Cardiac muscle cell (in vitro differentiated cells and primary cell): ENCODE measurements at regions not wholly inside any gene's neighbourhood (a gene's known extent, or its start where the extent isn't known, plus 50 kb on each side); places are given as distances from the start of the nearest gene placed in this dataset.
"Not testable (repeated sequence)": the region's sequence is repeated elsewhere in the genome, so short reads cannot be mapped to it uniquely, and the experiment has no call there.

ENCODE experiments used
- DNase-seq, 2 donors: peaks; one replicate each; pipeline versions ENCODE4 v3.0.0 to v3.0.0-alpha.2; 2010 to 2017; ENCODE audit warnings: low read depth in 1 of 2, low spot score in 1 of 2
- H3K27ac ChIP-seq: fragments of 200-600 bp; sonication (generic); 2 replicates; pipeline ENCODE4 v1.5.1; 2016
- H3K27me3 ChIP-seq: fragments of 200-600 bp; sonication (generic); 2 replicates; pipeline ENCODE4 v1.6.0; 2016; ENCODE audit warnings: control low read depth
- H3K36me3 ChIP-seq: fragments of 200-600 bp; sonication (generic); 2 replicates; pipeline ENCODE4 v1.5.1; 2016; ENCODE audit warnings: control low read depth
- H3K4me1 ChIP-seq: fragments of 200-600 bp; sonication (generic); 2 replicates; pipeline ENCODE4 v1.8.1; 2017; ENCODE audit warnings: low read depth, mild to moderate bottlenecking, mixed run types
- H3K4me3 ChIP-seq: fragments of 200-600 bp; sonication (generic); 2 replicates; pipeline ENCODE4 v1.5.1; 2016; ENCODE audit warnings: mild to moderate bottlenecking
- H3K9me3 ChIP-seq: fragments of 200-600 bp; sonication (generic); 2 replicates; pipeline ENCODE4 v1.5.1; 2017; ENCODE audit warnings: low read depth, mild to moderate bottlenecking, control low read depth
- CTCF ChIP-seq: IDR thresholded peaks from 2 replicates; pipeline ENCODE4 v1.5.1; 2012; ENCODE audit warnings: low read depth, mild to moderate bottlenecking, low read length

GRCh38 chr5:91490316-91490715 is 107.2 kb upstream of the ARRDC3 start:
- DNase-seq, result no peak
- Histone ChIP-seq H3K9me3 (no peaks in the 10 kb centered on the region), H3K36me3 (no peaks in the 10 kb centered on the region), H3K4me3 (no peak overlapping the region), H3K27ac (no peak overlapping the region), H3K4me1 (no peaks in the 10 kb centered on the region), H3K27me3 (no peaks in the 10 kb centered on the region)
- TF ChIP-seq CTCF, result no peak

GRCh38 chr5:91487420-91487819 is 104.3 kb upstream of the ARRDC3 start:
- Histone ChIP-seq H3K27me3 (no peaks in the 10 kb centered on the region), H3K4me1 (no peaks in the 10 kb centered on the region), H3K9me3 (no peaks in the 10 kb centered on the region), H3K4me3 (no peak overlapping the region), H3K36me3 (no peaks in the 10 kb centered on the region), H3K27ac (no peak overlapping the region)
- no peak for TF ChIP-seq CTCF
- no peak for DNase-seq

GRCh38 chr5:91486638-91487037 is 103.5 kb upstream of the ARRDC3 start:
- no peaks in the 10 kb centered on the region for H3K27me3 ChIP-seq
- H3K27ac ChIP-seq, result no peak overlapping the region
- H3K9me3 ChIP-seq, result no peaks in the 10 kb centered on the region
- no peak overlapping the region for H3K4me3 ChIP-seq
- peak in 1 of 2 donors; percentile 3 for DNase-seq
- no peaks in the 10 kb centered on the region for H3K4me1 ChIP-seq
- TF ChIP-seq CTCF, result no peak
- no peaks in the 10 kb centered on the region for H3K36me3 ChIP-seq

GRCh38 chr5:91484662-91485061 is 101.5 kb upstream of the ARRDC3 start:
- TF ChIP-seq CTCF, result no peak
- H3K36me3 ChIP-seq, result no peaks in the 10 kb centered on the region
- no peak overlapping the region for H3K27ac ChIP-seq

GRCh38 chr5:91479376-91479775 is 96.3 kb upstream of the ARRDC3 start:
- H3K27ac ChIP-seq, H3K36me3 ChIP-seq, H3K4me3 ChIP-seq, H3K27me3 ChIP-seq, H3K4me1 ChIP-seq, DNase-seq, H3K9me3 ChIP-seq: not testable (repeated sequence)

More at GRCh38 chr5:91484662-91485061, 101.5 kb upstream of the ARRDC3 start:
- no peaks in the 10 kb centered on the region for H3K9me3 ChIP-seq
- H3K4me3 ChIP-seq, result no peak overlapping the region
- H3K4me1 ChIP-seq, result no peaks in the 10 kb centered on the region
- DNase-seq, result no peak
- H3K27me3 ChIP-seq, result no peaks in the 10 kb centered on the region

GRCh38 chr5:91478096-91478495 is 95.0 kb upstream of the ARRDC3 start:
- DNase-seq, result no peak
- no peak for TF ChIP-seq CTCF
- Histone ChIP-seq H3K9me3 (no peaks in the 10 kb centered on the region), H3K27ac (no peak overlapping the region), H3K4me3 (no peak overlapping the region), H3K27me3 (no peaks in the 10 kb centered on the region), H3K36me3 (no peaks in the 10 kb centered on the region), H3K4me1 (no peaks in the 10 kb centered on the region)
